GM19240 (cell line): ENCODE measurements at regions not wholly inside any gene's neighbourhood (a gene's known extent, or its start where the extent isn't known, plus 50 kb on each side); places are given as distances from the start of the nearest gene placed in this dataset.

ENCODE experiments used
- DNase-seq: peaks from one replicate; pipeline ENCODE4 v3.0.0; 2011; ENCODE audit warnings: low spot score; ENCODE audit not compliant: insufficient read length

- DNase-seq: no peak
Measured at GRCh38 chr4:32374206-32374605, 1654.0 kb downstream of the PCDH7 start.

DNA sequence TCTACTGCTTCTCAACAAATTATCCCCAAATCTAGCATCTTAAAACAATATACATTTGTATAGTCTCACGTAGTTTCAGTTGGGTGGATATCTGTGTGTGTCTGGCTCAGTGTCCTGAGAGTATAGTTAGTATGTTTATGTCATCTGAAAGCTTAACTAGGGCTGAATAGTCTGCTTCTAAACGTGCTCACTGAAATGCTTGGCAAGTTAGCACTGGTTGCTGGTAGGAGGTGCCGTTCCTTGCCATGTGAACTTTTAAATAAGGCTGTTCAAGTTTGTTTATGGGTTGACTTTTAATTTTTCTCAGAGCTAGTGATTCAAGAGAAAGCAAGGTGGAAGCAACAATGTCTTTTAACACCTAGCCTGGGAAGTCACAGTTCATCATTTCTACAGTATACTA is 1673.6 kb downstream of the PCDH7 start:
- DNase-seq: no peak

GRCh38 chr4:32394255-32394654 is 1674.1 kb downstream of the PCDH7 start:
- DNase-seq: no peak

DNA sequence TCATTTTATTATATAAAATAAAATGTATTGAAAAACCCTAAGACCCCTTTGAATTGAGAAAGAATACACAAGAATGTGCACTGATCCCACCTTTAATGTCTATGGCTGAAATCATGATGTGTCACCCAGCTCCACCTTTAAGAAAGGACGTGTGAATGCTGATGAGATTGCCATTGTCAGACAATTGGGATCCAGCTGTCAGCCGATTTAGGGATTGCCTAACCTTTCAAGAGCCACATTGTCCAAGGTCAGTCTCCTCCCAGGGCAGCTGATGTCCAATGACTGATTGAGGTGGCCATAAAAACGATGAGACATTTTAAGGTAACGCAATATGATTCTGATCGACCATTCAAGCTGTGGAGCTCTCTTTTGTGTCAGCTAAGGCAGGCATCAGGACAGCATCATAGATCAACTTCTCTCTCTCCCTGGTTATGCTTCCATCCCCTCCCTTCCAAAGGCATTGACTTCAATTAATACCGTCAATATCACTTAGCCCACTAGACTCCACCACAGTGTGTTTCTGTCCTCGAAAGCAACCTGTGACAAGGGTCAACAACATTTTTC is 1676.4 kb downstream of the PCDH7 start:
- no peak for DNase-seq

DNA sequence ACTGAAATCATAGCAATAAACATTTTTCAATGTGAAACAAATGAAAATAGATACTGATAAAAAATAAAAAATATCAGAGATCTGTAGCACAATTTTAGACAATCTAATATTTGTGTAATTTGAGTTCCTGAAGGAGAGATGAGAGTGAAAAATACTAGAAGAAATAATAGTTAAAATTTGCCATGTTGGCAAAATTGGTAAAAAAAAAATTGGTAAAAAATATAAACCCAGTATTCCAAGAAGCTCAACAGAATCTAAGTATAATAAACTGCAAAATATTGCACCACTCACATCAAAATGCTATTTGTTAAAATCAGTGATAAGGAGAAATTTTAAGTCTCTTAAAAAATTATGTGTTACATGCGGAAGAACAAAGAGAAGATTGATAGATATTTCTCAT is 1680.7 kb downstream of the PCDH7 start:
- DNase-seq: no peak

DNA sequence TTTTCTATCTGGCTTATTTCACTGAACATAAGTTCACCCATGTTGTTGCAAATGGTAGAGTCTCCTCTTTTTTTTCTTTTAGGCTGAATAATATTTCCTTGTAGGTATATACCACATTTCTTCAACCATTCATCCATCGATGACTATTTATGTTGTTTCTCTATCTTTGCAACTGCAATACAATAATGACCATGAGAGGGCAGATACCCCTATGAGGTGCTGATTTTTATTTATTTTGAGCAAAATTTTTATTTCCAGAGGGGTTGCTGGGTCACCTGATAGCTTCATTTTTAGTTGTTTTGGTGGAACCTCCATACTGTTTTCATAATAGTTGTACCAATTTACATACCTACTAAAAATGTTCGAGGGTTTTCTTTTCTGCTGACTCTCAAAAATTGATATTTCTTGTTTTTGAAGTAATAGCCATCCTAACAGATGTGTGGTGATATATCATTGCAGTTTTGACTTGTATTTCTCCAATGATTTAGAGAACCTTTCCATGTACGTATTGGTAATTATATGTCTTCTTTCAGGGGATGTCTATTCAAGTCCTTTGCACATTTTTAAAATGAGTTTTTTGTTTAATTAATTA is 1697.0 kb downstream of the PCDH7 start:
- DNase-seq: no peak

GRCh38 chr4:32423267-32423666 is 1703.1 kb downstream of the PCDH7 start:
- DNase-seq: no peak

DNA sequence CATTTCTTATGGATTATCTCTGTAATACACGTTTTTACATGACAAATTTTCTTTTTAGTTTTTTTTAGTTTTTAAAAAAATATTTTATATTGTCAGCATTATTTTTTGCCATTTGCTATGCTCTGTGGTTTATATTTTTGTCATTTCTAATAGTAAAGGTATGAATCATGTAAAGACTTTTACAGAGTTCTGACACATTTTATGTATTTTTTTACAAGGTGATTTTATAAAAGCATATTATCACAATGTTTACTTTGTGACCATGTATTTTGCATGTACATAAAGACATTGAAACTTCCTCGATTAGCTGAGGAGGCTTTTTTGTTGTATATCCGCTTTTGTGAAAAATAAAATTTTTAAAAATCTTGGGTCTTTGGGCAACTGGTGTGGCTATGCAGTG is 1705.1 kb downstream of the PCDH7 start:
- DNase-seq: no peak

GRCh38 chr4:32427566-32427965 is 1707.4 kb downstream of the PCDH7 start:
- no peak for DNase-seq

DNA sequence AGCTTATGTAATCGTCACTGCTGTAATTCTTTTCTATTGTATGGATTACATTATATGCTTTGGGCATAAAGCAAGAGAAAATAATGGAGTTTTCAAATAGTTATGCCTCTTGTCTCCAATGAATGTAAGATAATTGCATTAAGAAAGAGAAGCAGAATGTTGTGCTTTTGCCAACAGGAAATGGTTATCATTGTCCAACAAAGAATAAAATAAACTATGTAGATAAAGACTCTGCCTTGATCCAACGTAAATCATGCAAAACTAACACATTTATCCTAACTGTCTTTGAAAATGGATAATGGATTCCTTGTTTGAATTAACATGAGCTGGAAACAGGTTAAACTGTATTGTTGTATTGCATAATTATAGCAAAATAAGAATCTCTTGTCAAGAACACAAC is 1709.0 kb downstream of the PCDH7 start:
- DNase-seq: no peak

DNA sequence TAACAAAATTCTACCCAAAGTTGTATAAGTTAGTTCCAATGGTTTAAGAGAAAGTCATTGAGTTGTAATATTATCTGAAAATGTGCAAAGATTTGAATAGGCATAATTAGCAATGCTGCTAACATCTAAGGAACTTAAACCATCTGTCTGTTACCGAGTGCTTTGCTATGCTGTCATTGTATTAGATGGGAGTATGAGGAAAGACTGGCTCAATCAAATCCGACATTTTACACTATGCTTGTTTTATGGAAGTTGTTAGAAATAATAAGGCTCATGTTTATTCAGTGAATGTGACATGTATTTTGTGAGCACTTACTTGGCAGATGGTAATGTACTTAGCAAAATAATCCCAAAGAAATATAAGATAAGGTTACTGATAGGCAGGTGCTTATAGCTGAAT is 1715.1 kb downstream of the PCDH7 start:
- DNase-seq: no peak

GRCh38 chr4:32436816-32437215 is 1716.6 kb downstream of the PCDH7 start:
- DNase-seq: no peak

DNA sequence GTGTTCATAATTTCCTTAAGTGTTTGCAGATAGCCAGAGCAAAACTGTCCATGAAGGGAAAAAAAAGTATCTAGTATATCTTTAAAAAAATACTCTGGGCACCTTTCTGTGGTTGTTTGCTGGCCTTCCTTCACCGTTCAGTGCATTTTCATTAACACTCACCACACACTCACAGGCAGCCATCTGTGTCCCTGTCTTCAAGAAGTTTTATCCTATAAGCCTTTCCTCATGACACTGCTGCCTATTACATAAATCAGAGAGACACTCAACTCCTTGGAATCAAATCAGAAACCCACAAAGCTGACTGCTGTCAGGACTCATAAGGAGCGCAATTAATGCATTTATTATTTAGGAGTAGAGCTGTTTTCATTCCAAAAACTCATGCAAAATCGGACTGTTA is 1720.2 kb downstream of the PCDH7 start:
- no peak for DNase-seq

- DNase-seq: no peak
Measured at GRCh38 chr4:32454482-32454881, 1734.3 kb downstream of the PCDH7 start.

DNA sequence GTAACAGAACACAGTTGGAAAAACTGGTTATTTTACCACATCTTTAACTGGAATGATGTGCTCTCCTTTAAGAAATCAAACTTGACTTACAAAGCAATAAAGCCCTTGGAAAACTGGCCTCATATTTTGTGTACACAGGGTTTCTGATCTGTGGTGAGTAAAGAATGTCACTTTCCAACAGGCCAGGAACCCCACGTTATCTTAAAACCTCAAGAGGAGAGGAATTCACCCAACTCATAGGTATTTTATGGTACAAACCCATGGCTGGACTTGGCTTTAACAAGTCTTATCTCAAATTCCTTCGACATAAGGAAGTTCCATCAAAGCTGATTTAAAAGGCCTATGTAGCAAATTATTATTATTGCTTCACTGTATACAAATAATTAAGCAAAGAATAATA is 1735.1 kb downstream of the PCDH7 start:
- DNase-seq: no peak

- DNase-seq: no peak
Measured at GRCh38 chr4:32460972-32461371, 1740.8 kb downstream of the PCDH7 start.

GRCh38 chr4:32462944-32463343 is 1742.8 kb downstream of the PCDH7 start:
- DNase-seq: no peak

DNA sequence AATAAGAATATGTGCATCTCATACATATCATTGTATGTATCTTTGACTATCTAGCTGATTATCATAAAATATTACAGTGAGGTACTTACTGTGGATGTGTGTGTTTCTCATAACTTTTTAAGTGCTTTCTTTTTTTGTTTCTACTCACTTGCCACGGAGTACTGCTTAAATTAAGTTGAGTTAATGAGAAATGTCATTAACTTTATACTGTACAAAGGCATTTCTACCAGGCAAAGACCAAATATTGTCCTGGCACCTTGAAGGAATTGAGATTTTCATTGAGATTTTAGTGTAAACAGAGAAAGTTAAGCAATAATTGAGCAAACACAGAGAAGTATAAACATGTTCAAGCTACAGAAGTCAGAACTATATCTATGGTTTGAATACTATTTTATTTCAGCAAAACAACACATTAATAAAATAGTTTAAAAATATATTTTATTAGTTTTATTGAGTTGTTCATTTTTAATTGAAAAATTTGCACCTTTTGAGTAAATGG is 1750.0 kb downstream of the PCDH7 start:
- no peak for DNase-seq

GRCh38 chr4:32472918-32473317 is 1752.7 kb downstream of the PCDH7 start:
- no peak for DNase-seq

- DNase-seq: no peak
Measured at GRCh38 chr4:32475710-32476109, 1755.5 kb downstream of the PCDH7 start.

GRCh38 chr4:32477518-32477917 is 1757.3 kb downstream of the PCDH7 start:
- DNase-seq: no peak

DNA sequence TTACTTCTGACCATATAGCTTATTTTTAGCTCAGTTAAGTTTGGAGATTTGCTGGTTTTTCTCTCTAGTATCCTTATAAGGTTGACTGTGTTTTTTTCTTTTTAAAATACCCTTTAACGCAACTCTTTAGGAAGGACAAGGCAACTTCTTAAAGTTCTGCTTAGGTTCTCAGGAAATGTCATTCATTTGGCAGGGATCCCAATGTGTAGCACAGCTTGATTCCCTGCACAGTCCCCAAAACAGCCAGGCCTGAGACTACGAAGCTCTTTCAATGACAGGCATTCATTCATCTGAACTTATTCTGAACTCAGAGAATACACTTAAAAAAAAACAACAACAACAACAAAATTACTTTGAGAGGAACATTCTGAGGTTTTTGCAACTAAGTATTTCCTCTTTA is 1765.8 kb downstream of the PCDH7 start:
- no peak for DNase-seq

DNA sequence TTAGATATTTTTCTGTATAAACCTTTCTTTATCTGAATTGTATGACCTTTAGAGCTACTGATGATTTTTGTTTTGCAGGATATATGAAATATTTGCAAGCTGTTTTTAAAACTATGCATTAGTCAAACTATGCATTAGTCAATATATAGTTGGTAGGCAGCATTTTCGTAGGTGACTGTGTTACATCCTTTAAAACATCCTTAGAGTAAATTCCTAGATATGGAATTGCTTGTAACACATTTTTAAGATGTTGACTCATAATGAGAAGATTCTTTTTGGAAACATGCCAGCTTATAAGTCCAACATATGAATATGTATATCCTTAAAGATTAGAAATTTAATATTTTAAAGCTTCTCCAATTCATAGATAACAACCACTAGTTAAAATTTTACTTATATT is 1768.5 kb downstream of the PCDH7 start:
- DNase-seq: no peak

DNA sequence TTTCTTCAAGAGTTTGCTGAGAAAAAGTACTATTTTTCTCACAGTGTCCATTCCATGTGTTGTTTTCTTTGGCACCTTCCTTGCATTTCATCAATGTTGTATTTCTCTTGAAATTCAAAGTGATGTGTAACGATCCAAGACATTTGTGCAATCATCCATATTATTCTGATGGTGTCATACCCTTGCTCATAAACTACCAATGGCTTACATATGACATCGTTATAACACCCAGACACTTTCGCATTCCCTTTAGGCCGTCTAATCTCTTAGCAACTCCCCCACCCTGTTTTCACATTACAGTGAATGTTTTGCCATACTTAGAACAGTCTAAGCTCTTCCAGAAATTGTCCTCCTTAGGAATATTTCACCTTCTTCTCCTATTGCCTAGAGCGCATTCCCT is 1779.0 kb downstream of the PCDH7 start:
- DNase-seq: no peak
